Osteoblast (primary cell): ENCODE measurements at regions not wholly inside any gene's neighbourhood (a gene's known extent, or its start where the extent isn't known, plus 50 kb on each side); places are given as distances from the start of the nearest gene placed in this dataset.
A peak's percentile ranks its signal among the peaks of the same experiment; 100 is the strongest.

Experiments used
- DNase-seq: peaks from one replicate; pipeline ENCODE4 v3.0.0; 2011; ENCODE audit warnings: low spot score, mixed read lengths; ENCODE audit not compliant: insufficient read length; ENCODE audit errors: missing footprints
- H2AFZ ChIP-seq: 2 replicates; pipeline ENCODE4 v1.6.0; 2011; ENCODE audit warnings: mild to moderate bottlenecking, low read length
- H3K27ac ChIP-seq: 2 replicates; pipeline ENCODE4 v1.5.1; 2011; ENCODE audit warnings: mild to moderate bottlenecking, low read depth, low read length, moderate library complexity
- H3K27me3 ChIP-seq: 2 replicates; pipeline ENCODE4 v1.6.0; 2012; ENCODE audit warnings: mild to moderate bottlenecking, control low read depth, inconsistent platforms, low read length, moderate library complexity; ENCODE audit not compliant: insufficient read depth
- H3K36me3 ChIP-seq: 2 replicates; pipeline ENCODE4 v1.5.1; 2011; ENCODE audit warnings: mild to moderate bottlenecking, low read length, control low read depth, moderate library complexity; ENCODE audit not compliant: insufficient read depth
- H3K4me1 ChIP-seq: 2 replicates; pipeline ENCODE4 v1.5.1; 2011; ENCODE audit warnings: mild to moderate bottlenecking, low read length, control low read depth, moderate library complexity; ENCODE audit not compliant: insufficient read depth
- H3K4me2 ChIP-seq: 2 replicates; pipeline ENCODE4 v1.6.0; 2011; ENCODE audit warnings: mild to moderate bottlenecking, low read length; ENCODE audit not compliant: insufficient read depth
- H3K4me3 ChIP-seq: fragments of 200-600 bp; sonication (generic); 3 replicates; pipeline ENCODE4 v1.5.1; 2012; ENCODE audit warnings: mild to moderate bottlenecking, low read length, inconsistent platforms; ENCODE audit not compliant: insufficient read depth
- H3K79me2 ChIP-seq: 2 replicates; pipeline ENCODE4 v1.6.0; 2012; ENCODE audit warnings: mild to moderate bottlenecking, low read length, control low read depth, inconsistent platforms; ENCODE audit not compliant: insufficient read depth
- H3K9me3 ChIP-seq: 2 replicates; pipeline ENCODE4 v1.5.1; 2011; ENCODE audit warnings: low read depth, low read length, control low read depth
- H4K20me1 ChIP-seq: 2 replicates; pipeline ENCODE4 v1.6.0; 2012; ENCODE audit warnings: mild to moderate bottlenecking, low read length, control low read depth; ENCODE audit not compliant: insufficient read depth
- CTCF ChIP-seq: IDR thresholded peaks from 2 replicates; pipeline ENCODE4 v1.5.1; 2011; ENCODE audit warnings: mild to moderate bottlenecking, low read depth, low read length, moderate library complexity; ENCODE audit errors: extremely low read depth

DNA sequence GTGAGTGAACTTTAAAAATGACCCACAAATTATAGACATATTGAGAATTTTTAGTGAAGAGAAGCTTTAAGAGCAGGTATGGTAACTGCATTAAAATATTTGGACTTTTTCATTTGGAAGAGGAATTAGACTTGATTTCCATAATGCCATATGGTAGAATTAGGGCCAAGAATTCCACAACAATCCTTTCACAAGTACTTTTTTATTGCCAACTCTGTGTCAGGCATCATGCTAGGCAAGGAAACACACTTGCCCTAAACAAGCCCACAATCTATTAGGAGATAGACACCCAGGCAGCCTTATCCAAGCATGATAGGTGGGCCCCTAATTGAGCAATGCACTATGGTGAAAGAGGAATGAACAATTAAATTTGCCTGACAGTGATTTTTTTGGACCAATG, 353.0 kb downstream of the TGFB2 start:
- no peak for TF ChIP-seq CTCF
- H3K9me3 ChIP-seq = no peaks in the 10 kb centered on the region
- DNase-seq = no peak
- H3K27ac ChIP-seq = no peak overlapping the region
- no peaks in the 10 kb centered on the region for H3K36me3 ChIP-seq
- no peaks in the 10 kb centered on the region for H4K20me1 ChIP-seq
- no peaks in the 10 kb centered on the region for H3K79me2 ChIP-seq
- no peaks in the 10 kb centered on the region for H3K27me3 ChIP-seq
- no peak overlapping the region for H3K4me2 ChIP-seq
- H3K4me1 ChIP-seq = no peaks in the 10 kb centered on the region
- no peak overlapping the region for H2AFZ ChIP-seq
- H3K4me3 ChIP-seq = no peak overlapping the region

DNA sequence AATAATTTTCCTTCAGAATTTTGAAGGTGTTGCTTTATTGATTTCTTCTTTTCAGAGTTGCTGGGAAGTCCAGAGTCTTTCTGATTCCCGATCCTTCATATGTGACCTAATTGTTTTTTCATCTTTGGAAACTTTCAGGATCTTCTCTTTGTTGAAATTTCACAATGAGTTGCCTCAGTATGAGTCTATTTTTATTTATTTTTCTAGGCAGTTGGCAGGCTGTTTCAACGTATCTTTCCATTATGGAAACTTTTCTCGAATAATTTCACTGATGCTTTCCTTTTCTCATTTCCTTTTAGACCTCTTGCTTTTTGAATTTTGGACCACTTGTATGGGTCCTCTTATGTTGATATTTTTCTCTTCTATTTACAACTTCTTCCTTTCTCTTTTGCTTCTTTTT, 354.3 kb downstream of the TGFB2 start:
- no peak for DNase-seq
- no peak overlapping the region for H2AFZ ChIP-seq

GRCh38 chr1:218699865-218700264, 354.7 kb downstream of the TGFB2 start:
- Histone ChIP-seq H3K4me3 (no peak overlapping the region), H3K36me3 (no peaks in the 10 kb centered on the region), H3K27ac (peak overlapping the region; percentile 19), H3K9me3 (no peaks in the 10 kb centered on the region), H3K27me3 (no peaks in the 10 kb centered on the region), H3K79me2 (no peaks in the 10 kb centered on the region), H3K4me2 (peak overlapping the region; percentile 20), H2AFZ (no peak overlapping the region), H3K4me1 (peaks cover under 1% of the 10 kb centered on the region), H4K20me1 (no peaks in the 10 kb centered on the region)
- TF ChIP-seq CTCF = no peak
- DNase-seq = no peak

More for the DNA sequence above, 354.3 kb downstream of the TGFB2 start:
- no peak for TF ChIP-seq CTCF
- Histone ChIP-seq H3K4me2 (peak overlapping the region; percentile 20), H3K79me2 (no peaks in the 10 kb centered on the region), H3K27ac (peak overlapping the region; percentile 19), H3K36me3 (no peaks in the 10 kb centered on the region), H3K9me3 (no peaks in the 10 kb centered on the region), H3K27me3 (no peaks in the 10 kb centered on the region), H3K4me1 (no peaks in the 10 kb centered on the region), H3K4me3 (no peak overlapping the region), H4K20me1 (no peaks in the 10 kb centered on the region)

DNA sequence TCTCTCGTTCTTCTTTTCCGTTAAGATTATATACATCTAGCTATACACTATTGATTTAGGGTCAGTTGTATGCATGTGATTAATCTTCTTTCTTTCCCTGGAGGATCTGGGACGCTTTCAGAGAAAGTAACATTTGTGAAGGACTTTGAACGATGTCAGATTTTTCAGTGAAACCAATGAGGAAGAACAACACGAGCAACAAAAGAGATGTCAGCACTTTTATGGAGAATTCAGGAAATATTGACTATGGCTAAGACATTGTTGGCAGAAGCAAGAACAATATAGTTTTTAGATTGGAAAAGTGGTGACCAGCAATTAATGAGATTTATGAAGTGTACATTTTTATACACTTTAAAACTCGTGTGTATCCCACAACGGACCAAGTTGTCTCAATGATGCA, 355.5 kb downstream of the TGFB2 start:
- Histone ChIP-seq H3K4me2 (no peak overlapping the region), H3K27ac (no peak overlapping the region), H3K36me3 (no peaks in the 10 kb centered on the region), H3K4me3 (no peak overlapping the region), H3K4me1 (peaks cover 8% of the 10 kb centered on the region), H3K27me3 (no peaks in the 10 kb centered on the region), H4K20me1 (no peaks in the 10 kb centered on the region), H3K79me2 (no peaks in the 10 kb centered on the region), H3K9me3 (no peaks in the 10 kb centered on the region), H2AFZ (no peak overlapping the region)
- no peak for TF ChIP-seq CTCF
- no peak for DNase-seq
